A673 (cell line): ENCODE measurements at regions not wholly inside any gene's neighbourhood (a gene's known extent, or its start where the extent isn't known, plus 50 kb on each side); places are given as distances from the start of the nearest gene placed in this dataset.

Experiments
- BruUV-seq: library from RNA; stranded (reverse); fragments of 400-500 nt; replicated peaks from 2 replicates; lab custom pipeline; 2021; lab: Mats Ljungman, UMichigan
- CTCF ChIA-PET: fragments of 300-600 bp; sonication (Branson Sonifier 250); formaldehyde crosslinking; loops from one replicate; lab custom pipeline; 2022; ENCODE audit warnings: antibody characterized with exemption; lab: Charles Lee
- POLR2A ChIA-PET: fragments of 300-600 bp; sonication (Branson Sonifier 250); formaldehyde crosslinking; loops from one replicate; lab custom pipeline; 2022; ENCODE audit warnings: antibody characterized with exemption; ENCODE audit not compliant: low non-redundant PET; lab: Charles Lee
- DNase-seq: peaks from one replicate; pipeline ENCODE4 v3.0.0-alpha.2; 2015; ENCODE audit warnings: low spot score
- H3K27ac ChIP-seq: fragments of 200-600 bp; sonication (generic); 2 replicates; pipeline ENCODE4 v1.5.1; 2016; ENCODE audit warnings: mixed run types, low read depth, mild to moderate bottlenecking, mixed read lengths, antibody characterized with exemption, low read length; ENCODE audit not compliant: poor library complexity, severe bottlenecking
- H3K27me3 ChIP-seq: fragments of 200-600 bp; sonication (generic); replicated peaks from 2 replicates; pipeline ENCODE4 v1.6.1; 2017; ENCODE audit warnings: mixed run types, low read depth, mild to moderate bottlenecking, mixed read lengths, antibody characterized with exemption, low read length; ENCODE audit not compliant: insufficient read depth, poor library complexity
- H3K36me3 ChIP-seq: fragments of 200-600 bp; sonication (generic); 2 replicates; pipeline ENCODE4 v1.6.1; 2016; ENCODE audit warnings: mixed run types, mild to moderate bottlenecking, mixed read lengths, antibody characterized with exemption, low read length; ENCODE audit not compliant: insufficient read depth, poor library complexity, severe bottlenecking
- H3K4me1 ChIP-seq: fragments of 200-600 bp; sonication (generic); 2 replicates; pipeline ENCODE4 v1.6.1; 2017; ENCODE audit warnings: mixed run types, mild to moderate bottlenecking, mixed read lengths, antibody characterized with exemption, low read length; ENCODE audit not compliant: insufficient read depth, poor library complexity, severe bottlenecking
- H3K4me3 ChIP-seq: fragments of 200-600 bp; sonication (generic); 2 replicates; pipeline ENCODE4 v1.5.1; 2016; ENCODE audit warnings: low read depth, mixed run types, mild to moderate bottlenecking, mixed read lengths, low read length; ENCODE audit not compliant: poor library complexity, severe bottlenecking
- H3K9me3 ChIP-seq: fragments of 200-600 bp; sonication (generic); 2 replicates; pipeline ENCODE4 v1.6.1; 2016; ENCODE audit warnings: mixed run types, low read depth, mild to moderate bottlenecking, mixed read lengths, antibody characterized with exemption, low read length; ENCODE audit not compliant: poor library complexity, severe bottlenecking
- EZH2 ChIP-seq: fragments of 200-600 bp; sonication (generic); IDR thresholded peaks from 2 replicates; pipeline ENCODE4 v1.6.1; 2017; ENCODE audit warnings: borderline replicate concordance, low read depth, mild to moderate bottlenecking, mixed read lengths, antibody characterized with exemption, low read length; ENCODE audit not compliant: poor library complexity, severe bottlenecking
- intact Hi-C: fragments of 100-400 bp; cut with micrococcal nuclease; formaldehyde crosslinking; loops from one replicate; pipeline ENCODE4 v1.10.0; 2022; ENCODE audit not compliant: unreplicated experiment
- TF ChIP-seq, protein P1 (sequence below): fragments of 300-800, 200-600 bp; sonication (generic); conservative IDR thresholded peaks from 2 replicates; pipeline ENCODE4 v1.5.1; 2017; ENCODE audit warnings: low read depth, mild to moderate bottlenecking, antibody characterized with exemption, low read length, moderate library complexity, mixed read lengths

GRCh38 chr12:111228916-111229666, 139.8 kb downstream of the PHETA1 start:
- TF ChIP-seq, protein P1, sequence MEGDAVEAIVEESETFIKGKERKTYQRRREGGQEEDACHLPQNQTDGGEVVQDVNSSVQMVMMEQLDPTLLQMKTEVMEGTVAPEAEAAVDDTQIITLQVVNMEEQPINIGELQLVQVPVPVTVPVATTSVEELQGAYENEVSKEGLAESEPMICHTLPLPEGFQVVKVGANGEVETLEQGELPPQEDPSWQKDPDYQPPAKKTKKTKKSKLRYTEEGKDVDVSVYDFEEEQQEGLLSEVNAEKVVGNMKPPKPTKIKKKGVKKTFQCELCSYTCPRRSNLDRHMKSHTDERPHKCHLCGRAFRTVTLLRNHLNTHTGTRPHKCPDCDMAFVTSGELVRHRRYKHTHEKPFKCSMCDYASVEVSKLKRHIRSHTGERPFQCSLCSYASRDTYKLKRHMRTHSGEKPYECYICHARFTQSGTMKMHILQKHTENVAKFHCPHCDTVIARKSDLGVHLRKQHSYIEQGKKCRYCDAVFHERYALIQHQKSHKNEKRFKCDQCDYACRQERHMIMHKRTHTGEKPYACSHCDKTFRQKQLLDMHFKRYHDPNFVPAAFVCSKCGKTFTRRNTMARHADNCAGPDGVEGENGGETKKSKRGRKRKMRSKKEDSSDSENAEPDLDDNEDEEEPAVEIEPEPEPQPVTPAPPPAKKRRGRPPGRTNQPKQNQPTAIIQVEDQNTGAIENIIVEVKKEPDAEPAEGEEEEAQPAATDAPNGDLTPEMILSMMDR: no peak
- TF ChIP-seq EZH2: no peak
- H3K9me3 ChIP-seq: no peaks in the 10 kb centered on the region
- no peak for DNase-seq
- BruUV-seq: no TSS peak
- H3K4me3 ChIP-seq: no peak overlapping the region
- CTCF ChIA-PET: no interaction called here
- POLR2A ChIA-PET: no interaction called here
- intact Hi-C loops: no loop called here
- no peaks in the 10 kb centered on the region for H3K36me3 ChIP-seq
- no peaks in the 10 kb centered on the region for H3K4me1 ChIP-seq
- no peaks in the 10 kb centered on the region for H3K27me3 ChIP-seq
- H3K27ac ChIP-seq: no peak overlapping the region

GRCh38 chr12:111227476-111228420, 141.1 kb downstream of the PHETA1 start:
- Histone ChIP-seq H3K4me3 (no peak overlapping the region), H3K27ac (no peak overlapping the region), H3K4me1 (no peaks in the 10 kb centered on the region), H3K27me3 (no peaks in the 10 kb centered on the region), H3K36me3 (no peaks in the 10 kb centered on the region), H3K9me3 (no peaks in the 10 kb centered on the region)
- TF ChIP-seq, protein P1: no peak
- no peak for TF ChIP-seq EZH2
- POLR2A ChIA-PET: no interaction called here
- intact Hi-C loops: no loop called here
- CTCF ChIA-PET: no interaction called here
- BruUV-seq: no TSS peak
- no peak for DNase-seq

GRCh38 chr12:111226680-111227079, 142.2 kb downstream of the PHETA1 start:
- Histone ChIP-seq H3K4me3 (no peak overlapping the region), H3K4me1 (no peaks in the 10 kb centered on the region), H3K36me3 (no peaks in the 10 kb centered on the region), H3K9me3 (no peaks in the 10 kb centered on the region), H3K27ac (no peak overlapping the region), H3K27me3 (no peaks in the 10 kb centered on the region)
- TF ChIP-seq, protein P1: no peak
- TF ChIP-seq EZH2: no peak
- BruUV-seq: no TSS peak
- DNase-seq: no peak
- POLR2A ChIA-PET: no interaction called here
- intact Hi-C loops: no loop called here
- CTCF ChIA-PET: no interaction called here
